OCI-LY7 (cell line): ENCODE measurements at regions not wholly inside any gene's neighbourhood (a gene's known extent, or its start where the extent isn't known, plus 50 kb on each side); places are given as distances from the start of the nearest gene placed in this dataset.
"Not testable (repeated sequence)": the region's sequence is repeated elsewhere in the genome, so short reads cannot be mapped to it uniquely, and the experiment has no call there.

Experiments used
- BruUV-seq: library from RNA; stranded (reverse); fragments of 400-500 nt; replicated peaks from 2 replicates; lab custom pipeline; 2021; lab: Mats Ljungman, UMichigan
- CTCF ChIA-PET: fragments of 300-600 bp; sonication (Branson Sonifier 250); formaldehyde crosslinking; loops from one replicate; lab custom pipeline; 2022; ENCODE audit warnings: antibody characterized with exemption; ENCODE audit not compliant: unreplicated experiment; lab: Charles Lee
- POLR2A ChIA-PET: fragments of 300-600 bp; sonication (Branson Sonifier 250); formaldehyde crosslinking; loops from one replicate; lab custom pipeline; 2022; ENCODE audit warnings: antibody characterized with exemption; lab: Charles Lee
- DNase-seq: peaks from one replicate; pipeline ENCODE4 v3.0.0-alpha.2; 2015; ENCODE audit warnings: low spot score
- H2AFZ ChIP-seq: fragments of 200-600 bp; sonication (generic), shearing (Covaris generic); 2 replicates; pipeline ENCODE4 v1.6.1; 2014; ENCODE audit warnings: mild to moderate bottlenecking, antibody characterized with exemption, low read length, moderate library complexity
- H3K27ac ChIP-seq: fragments of 200-600 bp; sonication (generic); 2 replicates; pipeline ENCODE4 v1.5.1; 2014; ENCODE audit warnings: mixed run types, low read depth, mild to moderate bottlenecking, moderate library complexity, low read length, inconsistent platforms; ENCODE audit not compliant: poor library complexity, severe bottlenecking
- H3K36me3 ChIP-seq: fragments of 200-600 bp; sonication (generic); 2 replicates; pipeline ENCODE4 v1.6.1; 2014; ENCODE audit warnings: mild to moderate bottlenecking, antibody characterized with exemption, low read length, moderate library complexity, mixed read lengths; ENCODE audit not compliant: insufficient read depth
- H3K4me1 ChIP-seq: fragments of 200-600 bp; sonication (generic); 2 replicates; pipeline ENCODE4 v1.5.1; 2014; ENCODE audit warnings: mild to moderate bottlenecking, low read length; ENCODE audit not compliant: insufficient read depth, poor library complexity, severe bottlenecking
- H3K4me2 ChIP-seq: fragments of 200-600 bp; sonication (generic); 2 replicates; pipeline ENCODE4 v1.6.1; 2014; ENCODE audit warnings: mild to moderate bottlenecking, low read length
- H3K4me3 ChIP-seq: fragments of 200-600 bp; sonication (generic); 2 replicates; pipeline ENCODE4 v1.5.1; 2014; ENCODE audit warnings: mild to moderate bottlenecking, low read depth, low read length; ENCODE audit not compliant: poor library complexity, severe bottlenecking
- H3K79me2 ChIP-seq: fragments of 200-600 bp; sonication (generic); 2 replicates; pipeline ENCODE4 v1.6.1; 2016; ENCODE audit warnings: low read depth, mild to moderate bottlenecking, low read length, moderate library complexity, mixed read lengths; ENCODE audit not compliant: insufficient read depth
- H3K9me2 ChIP-seq: fragments of 200-600 bp; sonication (generic); 2 replicates; pipeline ENCODE4 v1.6.1; 2016; ENCODE audit warnings: mild to moderate bottlenecking, low read length, mixed read lengths; ENCODE audit not compliant: insufficient read depth
- H3K9me3 ChIP-seq: fragments of 200-600 bp; sonication (generic); 2 replicates; pipeline ENCODE4 v1.6.1; 2014; ENCODE audit warnings: mild to moderate bottlenecking, mixed run types, low read length, mixed read lengths
- H4K20me1 ChIP-seq: fragments of 200-600 bp; sonication (generic); 2 replicates; pipeline ENCODE4 v1.6.1; 2014; ENCODE audit warnings: mild to moderate bottlenecking, antibody characterized with exemption, low read length, moderate library complexity, mixed read lengths; ENCODE audit not compliant: insufficient read depth
- CTCF ChIP-seq: fragments of 200-600 bp; sonication (generic); conservative IDR thresholded peaks from 2 replicates; pipeline ENCODE4 v1.5.1; 2014; ENCODE audit warnings: mild to moderate bottlenecking, antibody characterized with exemption, low read length, moderate library complexity, mixed read lengths
- EZH2phosphoT487 ChIP-seq: fragments of 200-600 bp; sonication (generic); IDR thresholded peaks from 2 replicates; pipeline ENCODE4 v1.6.1; 2018; ENCODE audit warnings: low read depth, borderline replicate concordance, mild to moderate bottlenecking, mixed run types, antibody characterized with exemption, low read length, moderate library complexity, mixed read lengths
- intact Hi-C: fragments of 100-400 bp; cut with micrococcal nuclease; formaldehyde crosslinking; loops from one replicate; pipeline ENCODE4 v1.10.0; 2022; ENCODE audit not compliant: unreplicated experiment

DNA sequence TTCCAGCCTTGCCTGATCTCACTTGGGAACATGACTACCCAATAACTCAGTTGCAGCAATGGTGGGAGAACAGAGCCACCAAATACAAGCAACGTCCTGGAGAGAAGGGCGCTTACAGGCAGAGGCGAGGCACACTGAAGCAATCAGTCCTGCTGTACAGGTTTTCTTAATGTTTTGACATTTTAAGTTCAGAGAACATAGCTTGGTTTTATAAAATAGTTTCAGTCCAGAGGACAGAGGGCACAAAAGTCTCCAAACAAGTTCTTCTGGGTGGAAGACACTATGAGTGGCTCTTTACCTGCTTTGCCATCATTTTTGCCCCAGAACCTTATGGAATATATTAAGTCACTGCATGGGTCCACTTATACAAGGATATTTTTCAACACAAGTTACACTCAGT is 103.4 kb upstream of the KCNG1 start:
- intact Hi-C loops, result no loop called here
- POLR2A ChIA-PET, result interaction anchor here (1.9 kb wide), 1 partner anchor 26 kb away, joined by 4 read pairs; no protein-coding TSS in a partner anchor
- BruUV-seq, result no TSS peak

DNA sequence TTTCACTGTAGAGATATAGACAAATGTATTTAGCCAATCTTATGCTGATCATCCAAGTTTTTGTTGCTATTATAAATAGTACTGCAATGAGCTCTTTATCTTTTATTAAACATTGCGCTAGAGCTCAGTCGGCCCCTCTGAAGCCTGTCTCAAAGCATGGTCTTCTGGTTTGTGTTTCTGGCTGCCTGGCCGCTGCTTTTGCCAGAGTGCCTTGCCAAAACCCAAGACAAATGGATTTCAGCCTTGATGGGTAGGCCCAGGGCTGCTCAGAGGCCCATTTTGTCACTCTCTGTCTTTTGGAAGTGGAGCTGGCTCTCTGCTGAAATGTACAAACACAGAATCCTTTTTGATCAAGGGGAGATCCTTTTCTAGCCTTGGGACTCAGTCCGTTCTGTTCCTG is 102.9 kb upstream of the KCNG1 start:
- Histone ChIP-seq H3K9me3 (no peaks in the 10 kb centered on the region), H4K20me1 (no peaks in the 10 kb centered on the region), H3K4me2 (no peak overlapping the region), H3K9me2 (no peaks in the 10 kb centered on the region), H3K79me2 (no peaks in the 10 kb centered on the region), H3K27ac (no peak overlapping the region), H3K4me1 (peaks cover 15% of the 10 kb centered on the region), H3K4me3 (no peak overlapping the region), H2AFZ (no peak overlapping the region), H3K36me3 (no peaks in the 10 kb centered on the region)
- no peak for DNase-seq
- TF ChIP-seq CTCF, result no peak
- no peak for TF ChIP-seq EZH2phosphoT487
- ChIA-PET POLR2A (interaction anchor here (1.9 kb wide), 1 partner anchor 26 kb away, joined by 4 read pairs; no protein-coding TSS in a partner anchor), CTCF (no interaction called here)
- BruUV-seq, result no TSS peak
- intact Hi-C loops, result no loop called here

More for the DNA sequence above, 103.4 kb upstream of the KCNG1 start:
- Histone ChIP-seq H2AFZ (no peak overlapping the region), H3K4me1 (peaks cover 15% of the 10 kb centered on the region), H3K4me3 (no peak overlapping the region), H3K9me2 (no peaks in the 10 kb centered on the region), H3K79me2 (no peaks in the 10 kb centered on the region), H3K27ac (no peak overlapping the region), H3K36me3 (no peaks in the 10 kb centered on the region), H3K9me3 (no peaks in the 10 kb centered on the region), H4K20me1 (no peaks in the 10 kb centered on the region), H3K4me2 (no peak overlapping the region)
- CTCF ChIA-PET, result no interaction called here
- TF ChIP-seq EZH2phosphoT487, result no peak
- no peak for TF ChIP-seq CTCF
- no peak for DNase-seq

GRCh38 chr20:51125105-51125504 is 102.2 kb upstream of the KCNG1 start:
- intact Hi-C loops, result no loop called here
- no peak overlapping the region for H3K4me3 ChIP-seq
- peaks cover 15% of the 10 kb centered on the region for H3K4me1 ChIP-seq
- no peaks in the 10 kb centered on the region for H3K79me2 ChIP-seq
- H3K36me3 ChIP-seq, result no peaks in the 10 kb centered on the region
- no peaks in the 10 kb centered on the region for H4K20me1 ChIP-seq
- ChIA-PET POLR2A (interaction anchor here (1.9 kb wide), 1 partner anchor 25 kb away, joined by 4 read pairs; no protein-coding TSS in a partner anchor), CTCF (no interaction called here)
- no peak overlapping the region for H3K4me2 ChIP-seq
- no peak for DNase-seq
- no peak overlapping the region for H3K27ac ChIP-seq
- TF ChIP-seq CTCF (no peak), EZH2phosphoT487 (no peak)
- no peaks in the 10 kb centered on the region for H3K9me2 ChIP-seq
- no peaks in the 10 kb centered on the region for H3K9me3 ChIP-seq
- no peak overlapping the region for H2AFZ ChIP-seq
- BruUV-seq, result no TSS peak

DNA sequence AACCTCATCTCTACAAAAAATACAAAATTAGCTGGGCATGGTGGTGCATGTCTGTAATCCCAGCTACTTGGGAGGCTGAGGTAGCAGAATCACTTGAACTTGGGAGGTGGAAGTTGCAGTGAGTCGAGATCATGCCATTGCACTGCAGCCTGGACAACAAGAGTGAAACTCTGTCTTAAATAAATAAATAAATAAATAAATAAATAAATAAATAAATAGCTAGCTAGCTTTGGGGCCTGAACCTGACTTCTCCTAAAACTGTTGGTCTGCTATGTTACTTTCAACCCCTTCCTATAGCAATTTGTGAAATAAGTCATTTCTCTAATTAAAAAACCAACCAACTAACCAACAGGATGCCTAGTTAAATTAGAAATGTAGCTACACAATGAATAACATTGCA is 101.0 kb upstream of the KCNG1 start:
- H2AFZ ChIP-seq, H3K36me3 ChIP-seq, CTCF ChIA-PET, intact Hi-C loops, H3K79me2 ChIP-seq, H3K4me2 ChIP-seq, POLR2A ChIA-PET, H3K9me3 ChIP-seq, BruUV-seq, H3K27ac ChIP-seq, H3K4me3 ChIP-seq, DNase-seq, H3K9me2 ChIP-seq, H4K20me1 ChIP-seq: not testable (repeated sequence)
- H3K4me1 ChIP-seq, result peaks cover 10% of the 10 kb centered on the region
